Loucy (cell line): ENCODE measurements at regions not wholly inside any gene's neighbourhood (a gene's known extent, or its start where the extent isn't known, plus 50 kb on each side); places are given as distances from the start of the nearest gene placed in this dataset.

ENCODE experiments used
- EZH2phosphoT487 ChIP-seq: fragments of 200-600 bp; IDR thresholded peaks from 2 replicates; pipeline ENCODE4 v1.6.1; 2018; ENCODE audit warnings: antibody characterized with exemption, mild to moderate bottlenecking, moderate library complexity, borderline replicate concordance
- TF ChIP-seq, protein P1 (sequence below): fragments of 200-600 bp; sonication (generic); conservative IDR thresholded peaks from 2 replicates; pipeline ENCODE4 v1.5.1; 2014; ENCODE audit warnings: mild to moderate bottlenecking, antibody characterized with exemption, low read length

DNA sequence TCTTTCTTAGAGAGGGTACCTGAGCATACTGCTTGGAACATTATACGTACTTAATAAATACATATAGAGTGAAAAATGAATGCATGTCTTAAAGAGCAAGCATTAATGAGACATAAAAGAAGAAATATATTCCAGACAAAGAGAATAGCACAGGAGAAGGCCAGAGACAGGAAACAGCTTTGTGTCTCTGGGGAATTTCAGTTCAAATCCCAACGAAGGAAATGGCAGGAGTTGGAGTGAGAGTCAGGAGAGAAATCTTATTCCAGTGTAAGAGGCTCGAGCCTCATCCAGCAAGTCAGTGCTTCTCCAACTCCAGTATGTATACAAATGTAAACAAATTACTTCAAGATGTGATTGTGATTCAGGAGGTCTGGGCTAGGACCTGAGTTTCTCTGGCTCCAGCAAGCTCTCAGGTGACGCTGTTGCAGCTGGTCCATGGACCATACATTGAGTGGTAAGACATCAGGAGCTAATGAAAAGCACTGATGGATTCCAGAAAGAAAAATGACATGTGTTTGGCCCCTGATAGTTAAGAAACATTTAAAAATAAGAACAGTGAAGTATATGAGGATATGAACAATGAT, 108.2 kb downstream of the RAP2A start:
- TF ChIP-seq, protein P1, sequence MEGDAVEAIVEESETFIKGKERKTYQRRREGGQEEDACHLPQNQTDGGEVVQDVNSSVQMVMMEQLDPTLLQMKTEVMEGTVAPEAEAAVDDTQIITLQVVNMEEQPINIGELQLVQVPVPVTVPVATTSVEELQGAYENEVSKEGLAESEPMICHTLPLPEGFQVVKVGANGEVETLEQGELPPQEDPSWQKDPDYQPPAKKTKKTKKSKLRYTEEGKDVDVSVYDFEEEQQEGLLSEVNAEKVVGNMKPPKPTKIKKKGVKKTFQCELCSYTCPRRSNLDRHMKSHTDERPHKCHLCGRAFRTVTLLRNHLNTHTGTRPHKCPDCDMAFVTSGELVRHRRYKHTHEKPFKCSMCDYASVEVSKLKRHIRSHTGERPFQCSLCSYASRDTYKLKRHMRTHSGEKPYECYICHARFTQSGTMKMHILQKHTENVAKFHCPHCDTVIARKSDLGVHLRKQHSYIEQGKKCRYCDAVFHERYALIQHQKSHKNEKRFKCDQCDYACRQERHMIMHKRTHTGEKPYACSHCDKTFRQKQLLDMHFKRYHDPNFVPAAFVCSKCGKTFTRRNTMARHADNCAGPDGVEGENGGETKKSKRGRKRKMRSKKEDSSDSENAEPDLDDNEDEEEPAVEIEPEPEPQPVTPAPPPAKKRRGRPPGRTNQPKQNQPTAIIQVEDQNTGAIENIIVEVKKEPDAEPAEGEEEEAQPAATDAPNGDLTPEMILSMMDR, result no peak
- TF ChIP-seq EZH2phosphoT487, result no peak
